ENCODE measurements at regions not wholly inside any gene's neighbourhood (a gene's known extent, or its start where the extent isn't known, plus 50 kb on each side); places are given as distances from the start of the nearest gene placed in this dataset.
A peak's percentile ranks its signal among the peaks of the same experiment; 100 is the strongest.

- H3K9me3 ChIP-seq (ENCODE audit: control insufficient read depth, low read depth, low read length): no peaks in the 10 kb centered on the region
- H3K27ac Mint-ChIP-seq: peak overlapping the region in 2 of 3 experiments; percentile 15 to 74; a peak in 4 of 7 replicates
- peak; percentile 26 for DNase-seq
- H4K91ac ChIP-seq (ENCODE audit: insufficient read length, low read depth, low read length): no peak overlapping the region
- H4K20me1 ChIP-seq (ENCODE audit: control insufficient read depth, insufficient read depth, insufficient read length): no peaks in the 10 kb centered on the region
- H3K27me3 ChIP-seq (ENCODE audit: insufficient read depth, low read length): no peaks in the 10 kb centered on the region
- no peaks in the 10 kb centered on the region; a peak in 1 of 7 replicates for H3K36me3 Mint-ChIP-seq (ENCODE audit: insufficient read depth in 1 of 3, low read depth in 3 of 3)
- H3K79me1 ChIP-seq (ENCODE audit: insufficient read depth, low read depth, low read length, poor library complexity, severe bottlenecking): no peaks in the 10 kb centered on the region
- H4K8ac ChIP-seq (replicated peaks; ENCODE audit: insufficient read length, low read depth, low read length): no peak overlapping the region
- no peak overlapping the region for H3K56ac ChIP-seq (ENCODE audit: insufficient read length, low read depth, low read length)
- no peak overlapping the region for H3K14ac ChIP-seq (ENCODE audit: insufficient read depth, low read length)
- H2BK120ac ChIP-seq (ENCODE audit: low read depth, low read length, poor library complexity, severe bottlenecking): no peak overlapping the region
- peaks cover 7% of the 10 kb centered on the region for H3K27me3 Mint-ChIP-seq (ENCODE audit: low read depth)
- no peak overlapping the region for H3T11ph ChIP-seq (ENCODE audit: low read length)
- no peak overlapping the region for H3K23ac ChIP-seq (ENCODE audit: insufficient read length, low read depth, low read length)
- H3K4me3 Mint-ChIP-seq: no peak overlapping the region
- no peak overlapping the region for H2BK12ac ChIP-seq (ENCODE audit: insufficient read length, low read depth, low read length)
- H3K79me2 ChIP-seq (ENCODE audit: insufficient read depth, low read length): no peaks in the 10 kb centered on the region
- H3K4me1 Mint-ChIP-seq: peaks cover 42 to 43% of the 10 kb centered on the region in 2 experiments
- H2BK20ac ChIP-seq (ENCODE audit: low read depth, low read length, poor library complexity, severe bottlenecking): no peak overlapping the region
- no peak overlapping the region for H2BK15ac ChIP-seq (ENCODE audit: low read depth, low read length)
- H2AK5ac ChIP-seq (ENCODE audit: insufficient read length, low read length): no peak overlapping the region
- no peak overlapping the region for H3K18ac ChIP-seq (ENCODE audit: insufficient read length, low read depth, low read length)
- H3K23me2 ChIP-seq (ENCODE audit: insufficient read length, low read depth, low read length, poor library complexity, severe bottlenecking): no peaks in the 10 kb centered on the region
- peaks cover 12% of the 10 kb centered on the region for H3K4me1 ChIP-seq (ENCODE audit: insufficient read depth, low read length)
- no peak overlapping the region for H3K4ac ChIP-seq (ENCODE audit: low read depth, low read length)
- H3K4me2 ChIP-seq (ENCODE audit: insufficient read depth, insufficient read length, low read length): no peak overlapping the region
- no peak overlapping the region for H4K5ac ChIP-seq (ENCODE audit: insufficient read length, low read depth, low read length)
- no peak overlapping the region for H2BK5ac ChIP-seq (ENCODE audit: insufficient read length, low read length)
- H3K9ac ChIP-seq (ENCODE audit: extremely low read depth, insufficient read length, low read length): no peak overlapping the region
- no peak overlapping the region for H2AFZ ChIP-seq (ENCODE audit: low read length)
- TF ChIP-seq CTCF (conservative IDR thresholded peaks at IDR 0.05): no peak
- no peak overlapping the region for H3K27ac ChIP-seq (ENCODE audit: insufficient read length, low read depth, low read length)
- no peaks in the 10 kb centered on the region; a peak in 3 of 5 replicates for H3K9me3 Mint-ChIP-seq
Measured at GRCh38 chr5:67414712-67415111, 218.1 kb upstream of the CD180 start.
